ENCODE measurements at regions not wholly inside any gene's neighbourhood (a gene's known extent, or its start where the extent isn't known, plus 50 kb on each side); places are given as distances from the start of the nearest gene placed in this dataset.

DNA sequence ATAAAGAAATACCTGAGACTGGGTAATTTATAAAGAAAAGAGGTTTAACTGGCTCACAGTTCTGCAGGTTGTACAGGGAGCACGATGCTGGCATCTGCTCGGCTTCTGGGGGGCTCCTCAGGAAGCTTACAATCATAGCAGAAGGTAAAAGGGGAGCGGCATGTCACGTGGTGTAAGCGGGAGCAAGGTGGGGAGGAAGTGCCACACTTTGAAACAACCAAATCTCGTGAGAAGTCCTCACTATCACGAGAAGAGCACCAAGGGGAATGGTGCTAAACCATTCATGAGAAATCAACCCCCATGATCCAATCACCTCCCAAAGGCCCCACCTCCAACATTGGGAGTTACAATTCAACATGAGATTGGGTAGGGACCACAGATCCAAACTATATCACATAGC lies 67.7 kb downstream of the AKR1B1 start:
- DNase-seq (ENCODE audit: low read depth): no peak
- TF ChIP-seq, protein P1, sequence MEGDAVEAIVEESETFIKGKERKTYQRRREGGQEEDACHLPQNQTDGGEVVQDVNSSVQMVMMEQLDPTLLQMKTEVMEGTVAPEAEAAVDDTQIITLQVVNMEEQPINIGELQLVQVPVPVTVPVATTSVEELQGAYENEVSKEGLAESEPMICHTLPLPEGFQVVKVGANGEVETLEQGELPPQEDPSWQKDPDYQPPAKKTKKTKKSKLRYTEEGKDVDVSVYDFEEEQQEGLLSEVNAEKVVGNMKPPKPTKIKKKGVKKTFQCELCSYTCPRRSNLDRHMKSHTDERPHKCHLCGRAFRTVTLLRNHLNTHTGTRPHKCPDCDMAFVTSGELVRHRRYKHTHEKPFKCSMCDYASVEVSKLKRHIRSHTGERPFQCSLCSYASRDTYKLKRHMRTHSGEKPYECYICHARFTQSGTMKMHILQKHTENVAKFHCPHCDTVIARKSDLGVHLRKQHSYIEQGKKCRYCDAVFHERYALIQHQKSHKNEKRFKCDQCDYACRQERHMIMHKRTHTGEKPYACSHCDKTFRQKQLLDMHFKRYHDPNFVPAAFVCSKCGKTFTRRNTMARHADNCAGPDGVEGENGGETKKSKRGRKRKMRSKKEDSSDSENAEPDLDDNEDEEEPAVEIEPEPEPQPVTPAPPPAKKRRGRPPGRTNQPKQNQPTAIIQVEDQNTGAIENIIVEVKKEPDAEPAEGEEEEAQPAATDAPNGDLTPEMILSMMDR (IDR thresholded peaks at IDR 0.05; ENCODE audit: low read length, missing control alignments): no peak

DNA sequence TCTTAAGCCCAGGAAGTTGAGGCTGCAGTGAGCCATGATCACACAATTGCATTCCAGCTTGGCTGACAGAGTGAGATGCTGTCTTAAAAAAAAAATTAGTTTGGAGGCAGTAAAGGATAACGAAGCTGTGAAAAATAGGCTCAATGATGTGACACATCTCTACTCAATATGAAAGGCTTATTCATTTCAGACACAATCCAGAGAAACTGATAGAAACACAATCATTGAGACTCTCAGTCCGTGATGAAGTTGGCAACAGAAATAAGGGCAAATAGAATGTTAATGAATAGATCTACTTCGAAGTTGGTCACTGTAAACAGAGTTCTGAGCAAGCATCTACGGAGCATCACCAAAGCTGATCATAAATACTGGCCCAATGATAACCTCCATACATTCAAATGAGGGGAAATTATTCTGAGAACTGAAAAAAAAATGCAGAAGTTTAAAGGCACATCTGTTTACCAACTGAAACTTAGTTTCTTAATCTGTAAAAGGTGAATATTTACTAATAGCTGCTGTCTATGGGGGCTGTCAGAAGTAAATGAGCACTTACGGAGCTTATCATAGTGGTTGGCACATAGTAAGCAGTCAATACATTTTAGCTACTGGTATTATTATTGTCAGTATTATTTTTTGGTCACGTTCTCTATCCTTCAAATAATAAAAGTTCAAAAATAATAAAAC lies 70.4 kb downstream of the AKR1B1 start:
- H3K4me3 ChIP-seq (replicated peaks; ENCODE audit: low read depth, low read length): no peak overlapping the region
- TF ChIP-seq, protein P1 (IDR thresholded peaks at IDR 0.05; ENCODE audit: low read length, missing control alignments): no peak
- no peak for DNase-seq (ENCODE audit: low read depth)

More for the DNA sequence above, 67.7 kb downstream of the AKR1B1 start:
- no peak overlapping the region for H3K4me3 ChIP-seq (replicated peaks; ENCODE audit: low read depth, low read length)

DNA sequence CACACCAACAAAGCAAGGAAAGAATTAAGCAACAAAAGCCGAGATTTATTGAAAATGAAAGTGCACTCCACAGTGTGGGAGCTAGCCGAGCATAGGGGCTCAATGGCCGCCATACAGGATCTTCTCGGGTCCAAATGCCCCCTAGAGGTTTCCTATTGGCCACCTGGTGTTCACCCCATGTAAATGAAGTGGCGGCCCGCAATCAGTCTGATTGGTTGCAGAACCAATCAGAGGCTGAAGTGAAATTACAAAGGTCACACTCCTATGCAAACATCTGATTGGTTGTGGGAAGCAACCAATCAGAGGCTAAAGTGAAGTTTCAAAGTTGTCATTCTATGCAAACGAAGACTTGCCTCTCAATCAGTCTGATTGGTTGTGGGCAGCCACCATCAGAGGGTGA lies 61.8 kb upstream of the SLC35B4 start:
- TF ChIP-seq, protein P1 (IDR thresholded peaks at IDR 0.05; ENCODE audit: low read length, missing control alignments): no peak
- DNase-seq (ENCODE audit: low read depth): no peak
- H3K4me3 ChIP-seq (replicated peaks; ENCODE audit: low read depth, low read length): no peak overlapping the region

DNA sequence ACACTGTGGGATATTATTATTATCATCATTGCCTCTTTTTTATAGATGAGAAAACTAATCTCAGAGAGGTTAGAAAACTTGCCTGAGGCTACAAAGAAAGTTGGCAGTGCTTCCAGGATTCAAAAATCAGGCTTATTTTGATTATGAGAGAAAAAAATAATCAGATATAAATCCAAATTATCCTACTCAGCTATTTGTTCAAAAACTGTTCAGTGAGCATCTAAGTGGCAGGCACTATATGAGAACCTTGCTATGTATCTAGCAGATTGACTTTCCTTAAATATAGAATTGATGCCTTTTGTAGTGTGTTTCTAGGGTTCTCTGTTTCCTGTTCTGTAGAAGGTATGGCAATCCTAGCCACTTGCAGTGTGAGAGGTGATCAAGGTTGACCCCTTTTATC lies 60.0 kb upstream of the SLC35B4 start:
- DNase-seq (ENCODE audit: low read depth): no peak
- TF ChIP-seq, protein P1 (IDR thresholded peaks at IDR 0.05; ENCODE audit: low read length, missing control alignments): no peak
- H3K4me3 ChIP-seq (replicated peaks; ENCODE audit: low read depth, low read length): no peak overlapping the region

DNA sequence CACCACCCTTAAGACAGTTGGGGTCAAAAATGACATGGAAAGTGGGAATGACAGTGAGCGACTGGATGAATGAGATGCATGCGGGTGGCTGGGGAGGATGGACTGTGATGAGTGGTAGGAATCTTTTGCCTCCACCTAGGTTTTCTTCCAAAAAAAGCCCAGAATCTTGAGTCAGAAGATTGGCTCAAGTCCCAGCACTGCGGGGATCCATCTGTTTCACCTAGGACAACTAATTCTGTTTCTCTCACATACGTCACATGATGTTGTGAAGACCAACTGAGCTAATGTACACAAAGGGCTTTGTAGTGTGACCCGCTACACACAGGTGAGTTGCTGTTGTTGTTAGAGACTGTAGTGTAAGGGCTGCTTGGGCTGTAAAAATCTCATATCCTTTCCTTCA lies 58.5 kb upstream of the SLC35B4 start:
- TF ChIP-seq, protein P1 (IDR thresholded peaks at IDR 0.05; ENCODE audit: low read length, missing control alignments): no peak
- DNase-seq (ENCODE audit: low read depth): no peak
- no peak overlapping the region for H3K4me3 ChIP-seq (replicated peaks; ENCODE audit: low read depth, low read length)

DNA sequence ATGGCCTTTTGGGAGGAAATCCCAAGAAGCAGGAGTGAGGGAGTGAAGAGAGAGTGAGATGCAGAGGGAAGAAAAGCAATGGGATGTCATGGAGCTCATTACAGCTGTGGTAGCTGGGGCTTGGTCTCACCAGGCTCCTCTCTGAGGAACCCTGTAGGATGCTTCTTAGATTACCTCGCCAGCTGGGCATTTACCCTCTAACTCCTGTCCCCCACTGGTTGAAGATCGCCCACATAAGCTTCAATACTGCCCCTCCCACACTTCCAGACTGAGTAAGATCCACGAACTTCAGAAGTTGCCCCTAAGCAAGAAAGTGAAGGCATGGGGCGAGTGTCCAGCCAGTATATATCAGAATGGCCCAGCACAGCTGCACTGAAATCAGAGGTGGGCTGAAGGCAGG lies 58.1 kb upstream of the SLC35B4 start:
- no peak overlapping the region for H3K4me3 ChIP-seq (replicated peaks; ENCODE audit: low read depth, low read length)
- DNase-seq (ENCODE audit: low read depth): no peak
- TF ChIP-seq, protein P1 (IDR thresholded peaks at IDR 0.05; ENCODE audit: low read length, missing control alignments): no peak

DNA sequence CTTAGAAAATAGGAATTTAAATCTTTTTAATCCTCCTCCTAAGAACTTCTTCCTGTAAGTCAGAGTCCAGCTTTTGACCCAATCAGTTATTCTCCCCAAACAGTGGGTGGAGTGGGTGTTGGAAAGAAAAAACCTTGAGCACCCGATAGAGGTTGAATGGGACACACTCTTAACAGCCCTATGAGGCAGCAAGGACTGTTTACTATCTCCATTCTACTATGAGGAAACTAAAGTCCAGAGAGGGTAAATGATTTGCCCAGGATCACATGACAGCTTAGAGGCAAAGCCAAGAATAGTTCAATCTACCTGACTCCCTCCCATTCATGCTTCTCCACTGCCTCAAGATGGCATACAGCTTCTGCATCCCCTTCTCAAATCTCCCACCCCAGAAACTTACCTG lies 57.6 kb upstream of the SLC35B4 start:
- no peak for DNase-seq (ENCODE audit: low read depth)
- TF ChIP-seq, protein P1 (IDR thresholded peaks at IDR 0.05; ENCODE audit: low read length, missing control alignments): no peak

More for the DNA sequence above, 57.6 kb upstream of the SLC35B4 start:
- H3K4me3 ChIP-seq (replicated peaks; ENCODE audit: low read depth, low read length): no peak overlapping the region

Data from fibroblast of pulmonary artery (primary cell).